ENCODE measurements at regions not wholly inside any gene's neighbourhood (a gene's known extent, or its start where the extent isn't known, plus 50 kb on each side); places are given as distances from the start of the nearest gene placed in this dataset.
"Not testable (repeated sequence)": the region's sequence is repeated elsewhere in the genome, so short reads cannot be mapped to it uniquely, and the experiment has no call there.

DNA sequence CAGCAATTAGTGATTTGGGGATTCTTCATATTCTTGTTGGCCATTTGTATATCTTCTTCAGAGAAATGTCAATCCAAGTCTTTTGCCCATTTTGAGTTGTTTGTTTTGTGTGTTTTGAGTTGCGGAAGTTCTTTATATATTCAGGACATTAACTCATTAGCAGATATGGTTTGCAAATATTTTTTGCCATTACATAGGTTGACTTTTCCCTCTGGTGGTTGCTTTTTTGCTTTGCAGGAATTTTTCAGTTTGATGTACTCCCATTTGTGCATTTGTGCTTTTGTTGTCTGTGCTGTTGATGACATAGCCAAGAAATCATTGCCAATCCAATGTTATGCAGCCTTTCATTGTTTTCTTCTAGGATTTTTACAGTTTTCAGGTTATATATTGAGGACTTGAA, 63.6 kb upstream of the DNAJC1 start:
- no peak overlapping the region for H4K91ac ChIP-seq (ENCODE audit: insufficient read depth, low read depth, low read length)
- no peak overlapping the region for H2BK120ac ChIP-seq (ENCODE audit: low read depth, low read length)
- H3K36me3 ChIP-seq (ENCODE audit: control insufficient read depth, insufficient read depth, low read length), result no peaks in the 10 kb centered on the region
- no peak overlapping the region for H2BK5ac ChIP-seq (ENCODE audit: low read depth, low read length, poor library complexity, severe bottlenecking)
- TF ChIP-seq, protein P1, sequence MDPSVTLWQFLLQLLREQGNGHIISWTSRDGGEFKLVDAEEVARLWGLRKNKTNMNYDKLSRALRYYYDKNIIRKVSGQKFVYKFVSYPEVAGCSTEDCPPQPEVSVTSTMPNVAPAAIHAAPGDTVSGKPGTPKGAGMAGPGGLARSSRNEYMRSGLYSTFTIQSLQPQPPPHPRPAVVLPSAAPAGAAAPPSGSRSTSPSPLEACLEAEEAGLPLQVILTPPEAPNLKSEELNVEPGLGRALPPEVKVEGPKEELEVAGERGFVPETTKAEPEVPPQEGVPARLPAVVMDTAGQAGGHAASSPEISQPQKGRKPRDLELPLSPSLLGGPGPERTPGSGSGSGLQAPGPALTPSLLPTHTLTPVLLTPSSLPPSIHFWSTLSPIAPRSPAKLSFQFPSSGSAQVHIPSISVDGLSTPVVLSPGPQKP (IDR thresholded peaks at IDR 0.05; ENCODE audit: borderline replicate concordance, low read depth, low read length), result no peak
- TF ChIP-seq POLR2A (IDR thresholded peaks at IDR 0.05; ENCODE audit: low read depth, low read length) (no peak), MAFK (IDR thresholded peaks at IDR 0.05; ENCODE audit: low read depth, low read length) (no peak), MXI1 (IDR thresholded peaks at IDR 0.05; ENCODE audit: borderline replicate concordance, low read depth, low read length) (no peak), USF2 (IDR thresholded peaks at IDR 0.05; ENCODE audit: low read depth, low read length) (no peak), RFX5 (IDR thresholded peaks at IDR 0.05; ENCODE audit: low read depth, low read length) (no peak), CEBPB (IDR thresholded peaks at IDR 0.05; ENCODE audit: low read depth, low read length) (no peak)
- no peak overlapping the region for H3K4ac ChIP-seq (ENCODE audit: low read depth, low read length)
- H4K8ac ChIP-seq (ENCODE audit: low read depth in 2 of 2, low read length in 2 of 2), result no peak overlapping the region
- no peak overlapping the region for H2BK15ac ChIP-seq (ENCODE audit: low read depth, low read length)
- no peak overlapping the region for H3K18ac ChIP-seq (ENCODE audit: low read depth, low read length)
- no peaks in the 10 kb centered on the region for H4K20me1 ChIP-seq (ENCODE audit: insufficient read depth, low read length)
- no peak overlapping the region for H3K14ac ChIP-seq (replicated peaks; ENCODE audit: low read depth, low read length)
- no peak overlapping the region for H3K4me2 ChIP-seq (ENCODE audit: low read depth, low read length)
- no peaks in the 10 kb centered on the region for H3K27me3 ChIP-seq (ENCODE audit: control insufficient read depth, insufficient read depth, low read length)
- intact Hi-C loops (cut with micrococcal nuclease), result no loop called here
- no peak overlapping the region for H3K27ac ChIP-seq (ENCODE audit: insufficient read depth, low read length)
- no CpG with 5 or more reads among the region's 1 CpG for WGBS, 2 experiments (ENCODE audit: extremely low coverage in 2 of 2, insufficient read length in 1 of 2)
- in situ Hi-C loops (cut with MboI; ENCODE audit: low sequenced_read_pairs), result no loop called here
- H3K9ac ChIP-seq (ENCODE audit: low read depth, low read length), result no peak overlapping the region
- ChIA-PET POLR2A (ENCODE audit: unreplicated experiment) (no interaction called here), CTCF (no interaction called here)
- no peak overlapping the region for H3K4me3 ChIP-seq (ENCODE audit: insufficient read depth, low read depth, low read length)
- no peak overlapping the region for H2BK20ac ChIP-seq (ENCODE audit: low read depth, low read length)
- no peak overlapping the region for H3K23ac ChIP-seq (ENCODE audit: low read depth, low read length)
- H2AK9ac ChIP-seq (replicated peaks; ENCODE audit: low read depth, low read length, poor library complexity), result no peak overlapping the region
- no peak overlapping the region for H4K5ac ChIP-seq (ENCODE audit: low read depth, low read length)
- dilution Hi-C loops (cut with HindIII; ENCODE audit: low sequenced_read_pairs, unreplicated experiment), result no loop called here
- no peak overlapping the region for H3K56ac ChIP-seq (ENCODE audit: extremely low read depth, insufficient read depth, low read length)
- BruUV-seq (replicated peaks), result no TSS peak
- H3K79me1 ChIP-seq (ENCODE audit: low read depth in 1 of 2, low read length in 2 of 2), result no peaks in the 10 kb centered on the region
- no peaks in the 10 kb centered on the region for H3K9me3 ChIP-seq (ENCODE audit: control insufficient read depth, insufficient read depth, low read length)
- DNase-seq (no peak), ATAC-seq (ENCODE audit: low read depth) (no peak)
- no peaks in the 10 kb centered on the region for H3K9me1 ChIP-seq (ENCODE audit: insufficient read depth, low read length)
- H2AK5ac ChIP-seq (ENCODE audit: low read depth, low read length), result no peak overlapping the region
- no peak overlapping the region for H2AFZ ChIP-seq (replicated peaks; ENCODE audit: low read length, poor library complexity)
- H3K4me1 ChIP-seq (ENCODE audit: control insufficient read depth, insufficient read depth, low read length), result no peaks in the 10 kb centered on the region

DNA sequence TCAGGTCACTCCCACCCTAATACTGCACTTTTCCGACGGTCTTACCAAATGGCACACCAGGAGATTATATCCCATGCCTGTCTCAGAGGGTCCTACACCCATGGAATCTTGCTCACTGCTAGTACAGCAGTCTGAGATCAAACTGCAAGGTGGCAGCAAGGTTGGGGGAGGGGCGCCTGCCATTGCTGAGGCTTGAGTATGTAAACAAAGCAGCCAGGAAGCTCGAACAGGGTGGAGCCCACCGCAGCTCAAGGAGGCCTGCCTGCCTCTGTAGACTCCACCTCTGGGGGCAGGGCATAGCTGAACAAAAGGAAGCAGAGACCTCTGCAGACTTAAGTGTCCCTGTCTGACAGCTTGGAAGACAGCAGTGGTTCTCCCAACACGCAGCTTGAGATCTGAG, 57.5 kb upstream of the DNAJC1 start:
- H3K27ac ChIP-seq (ENCODE audit: insufficient read depth, low read length); in situ Hi-C loops (cut with MboI; ENCODE audit: low sequenced_read_pairs); DNase-seq; H3K14ac ChIP-seq (replicated peaks; ENCODE audit: low read depth, low read length); H3K4me3 ChIP-seq (ENCODE audit: insufficient read depth, low read depth, low read length); H2AK5ac ChIP-seq (ENCODE audit: low read depth, low read length); dilution Hi-C loops (cut with HindIII; ENCODE audit: low sequenced_read_pairs, unreplicated experiment); intact Hi-C loops (cut with micrococcal nuclease); H3K18ac ChIP-seq (ENCODE audit: low read depth, low read length); H4K5ac ChIP-seq (ENCODE audit: low read depth, low read length); POLR2A ChIA-PET (ENCODE audit: unreplicated experiment); H2BK20ac ChIP-seq (ENCODE audit: low read depth, low read length); H2AK9ac ChIP-seq (replicated peaks; ENCODE audit: low read depth, low read length, poor library complexity); H3K56ac ChIP-seq (ENCODE audit: extremely low read depth, insufficient read depth, low read length); H3K23ac ChIP-seq (ENCODE audit: low read depth, low read length); BruUV-seq (replicated peaks); H2BK15ac ChIP-seq (ENCODE audit: low read depth, low read length); H2BK5ac ChIP-seq (ENCODE audit: low read depth, low read length, poor library complexity, severe bottlenecking); H2AFZ ChIP-seq (replicated peaks; ENCODE audit: low read length, poor library complexity); H4K91ac ChIP-seq (ENCODE audit: insufficient read depth, low read depth, low read length); H2BK120ac ChIP-seq (ENCODE audit: low read depth, low read length); H3K9ac ChIP-seq (ENCODE audit: low read depth, low read length); H3K4me1 ChIP-seq (ENCODE audit: control insufficient read depth, insufficient read depth, low read length); H3K4me2 ChIP-seq (ENCODE audit: low read depth, low read length); H3K9me3 ChIP-seq (ENCODE audit: control insufficient read depth, insufficient read depth, low read length); H4K20me1 ChIP-seq (ENCODE audit: insufficient read depth, low read length); H3K9me1 ChIP-seq (ENCODE audit: insufficient read depth, low read length); CTCF ChIA-PET; H3K36me3 ChIP-seq (ENCODE audit: control insufficient read depth, insufficient read depth, low read length); H4K8ac ChIP-seq (ENCODE audit: low read depth in 2 of 2, low read length in 2 of 2); H3K27me3 ChIP-seq (ENCODE audit: control insufficient read depth, insufficient read depth, low read length); ATAC-seq (ENCODE audit: low read depth); H3K79me1 ChIP-seq (ENCODE audit: low read depth in 1 of 2, low read length in 2 of 2); H3K4ac ChIP-seq (ENCODE audit: low read depth, low read length): not testable (repeated sequence)
- 63% methylated on average over 2 of the region's 6 CpGs; no CpG with 5 or more reads in 1 of the 2 experiments for WGBS, 2 experiments (ENCODE audit: extremely low coverage in 2 of 2, insufficient read length in 1 of 2)

Data from IMR-90 (cell line).